ENCODE measurements at regions not wholly inside any gene's neighbourhood (a gene's known extent, or its start where the extent isn't known, plus 50 kb on each side); places are given as distances from the start of the nearest gene placed in this dataset.

- TF ChIP-seq EZH2 (IDR thresholded peaks at IDR 0.05; ENCODE audit: low read depth, unreplicated experiment) (no peak), NANOG (IDR thresholded peaks at IDR 0.05; ENCODE audit: borderline replicate concordance) (no peak), CTCF (conservative IDR thresholded peaks at IDR 0.05; ENCODE audit: low read depth in 2 of 2) (no peak), ZNF331 (CRISPR knock-in tag; IDR thresholded peaks at IDR 0.05; ENCODE audit: low read depth) (no peak), ETS1 (IDR thresholded peaks at IDR 0.05) (no peak), ZNF114 (CRISPR knock-in tag; IDR thresholded peaks at IDR 0.05) (no peak)
These were observed 605.0 kb downstream of the CCSER2 start (continued) for GRCh38 chr10:84933402-84933801.

GRCh38 chr10:84935772-84936171, 607.4 kb downstream of the CCSER2 start:
- no peaks in the 10 kb centered on the region for H3K36me3 ChIP-seq (ENCODE audit: insufficient read depth)
- ATAC-seq = no peak
- Mint-ChIP-seq H3K36me3 (ENCODE audit: low read depth) (peaks cover 4% of the 10 kb centered on the region; the same call in 2 of the 3 replicates), H3K27ac (no peak overlapping the region), H3K4me3 (no peak overlapping the region), H3K27me3 (ENCODE audit: insufficient read depth, low read depth, poor library complexity) (no peaks in the 10 kb centered on the region), H3K4me1 (peaks cover 7% of the 10 kb centered on the region), H3K9me3 (peaks cover 82% of the 10 kb centered on the region)
- no peaks in the 10 kb centered on the region for H3K79me2 ChIP-seq (replicated peaks; ENCODE audit: insufficient read depth)
- no peaks in the 10 kb centered on the region for H3K4me1 ChIP-seq (ENCODE audit: insufficient read depth)
- H3K9me2 ChIP-seq (ENCODE audit: insufficient read depth) = no peaks in the 10 kb centered on the region
- H4K20me1 ChIP-seq (replicated peaks; ENCODE audit: insufficient read depth) = no peaks in the 10 kb centered on the region
- no peaks in the 10 kb centered on the region for H3F3A ChIP-seq (replicated peaks; ENCODE audit: low read depth)
- DNase-seq (ENCODE audit: low spot score) = no peak
- TF ChIP-seq JUNB (IDR thresholded peaks at IDR 0.05; ENCODE audit: unreplicated experiment) = no peak
- TF ChIP-seq ZNF331 (CRISPR knock-in tag; IDR thresholded peaks at IDR 0.05; ENCODE audit: low read depth) = no peak
- TF ChIP-seq CTCF (conservative IDR thresholded peaks at IDR 0.05; ENCODE audit: low read depth in 2 of 2) = no peak
- TF ChIP-seq EZH2phosphoT487 (IDR thresholded peaks at IDR 0.05; ENCODE audit: unreplicated experiment) = no peak
- TF ChIP-seq STAT1 (IDR thresholded peaks at IDR 0.05; ENCODE audit: unreplicated experiment) = no peak
- no peak for TF ChIP-seq ZNF114 (CRISPR knock-in tag; IDR thresholded peaks at IDR 0.05)
- no peak for TF ChIP-seq REST (IDR thresholded peaks at IDR 0.05; ENCODE audit: unreplicated experiment)
- TF ChIP-seq NANOG (IDR thresholded peaks at IDR 0.05; ENCODE audit: borderline replicate concordance) = no peak
- no peak overlapping the region for H3K4me3 ChIP-seq
- H3K4me2 ChIP-seq = no peak overlapping the region
- H3K27me3 ChIP-seq (ENCODE audit: insufficient read depth) = no peaks in the 10 kb centered on the region
- no peak overlapping the region for H3K27ac ChIP-seq (ENCODE audit: low read depth)
- no peak overlapping the region for H2AFZ ChIP-seq

Measured in GM23338 (cell line).